ENCODE measurements at regions not wholly inside any gene's neighbourhood (a gene's known extent, or its start where the extent isn't known, plus 50 kb on each side); places are given as distances from the start of the nearest gene placed in this dataset.

GRCh38 chr2:107553539-107553938 is 273.2 kb upstream of the RGPD4 start:
- TF ChIP-seq POLR2A (IDR thresholded peaks at IDR 0.05; ENCODE audit: low read length) (no peak), GATA1 (IDR thresholded peaks at IDR 0.05; ENCODE audit: low read depth, low read length) (no peak)

Data from erythroblast (primary cell).